ENCODE measurements at regions not wholly inside any gene's neighbourhood (a gene's known extent, or its start where the extent isn't known, plus 50 kb on each side); places are given as distances from the start of the nearest gene placed in this dataset.

GRCh38 chr1:18546026-18546425, 65.3 kb downstream of the KLHDC7A start:
- Histone ChIP-seq H3K27me3 (ENCODE audit: control insufficient read depth in 2 of 2, insufficient read depth in 2 of 2, low read length in 2 of 2) (peaks cover 4 to 19% of the 10 kb centered on the region in 2 donors), H3K79me2 (ENCODE audit: insufficient read depth, low read length) (no peaks in the 10 kb centered on the region), H4K20me1 (ENCODE audit: insufficient read depth, low read length) (no peaks in the 10 kb centered on the region), H3K9me3 (replicated peaks in 1 of 2; ENCODE audit: control insufficient read depth in 1 of 2, insufficient read depth in 1 of 2, low read length in 2 of 2) (no peaks in the 10 kb centered on the region), H2AFZ (ENCODE audit: insufficient read depth, low read depth, low read length, poor library complexity, severe bottlenecking) (no peak overlapping the region), H3K9ac (ENCODE audit: insufficient read depth, low read length, poor library complexity, severe bottlenecking) (no peak overlapping the region), H3K27ac (ENCODE audit: low read depth in 1 of 2, low read length in 2 of 2) (no peak overlapping the region), H3K36me3 (replicated peaks in 1 of 2; ENCODE audit: control insufficient read depth in 1 of 2, insufficient read depth in 2 of 2, low read length in 2 of 2) (no peaks in the 10 kb centered on the region), H3K4me3 (replicated peaks in 1 of 3; ENCODE audit: low read depth in 2 of 3, low read length in 3 of 3) (no peak overlapping the region), H3K4me1 (ENCODE audit: control insufficient read depth in 1 of 2, insufficient read depth in 2 of 2, low read length in 2 of 2) (no peaks in the 10 kb centered on the region), H3K4me2 (replicated peaks; ENCODE audit: extremely low read depth, low read length, poor library complexity, severe bottlenecking) (no peak overlapping the region)
- H3K4me3 Mint-ChIP-seq = no peak overlapping the region
- intact Hi-C loops (cut with micrococcal nuclease) = no loop called here
- no peak for DNase-seq
- H3K36me3 Mint-ChIP-seq = no peaks in the 10 kb centered on the region
- peaks cover 0 to 7% (median 3%) of the 10 kb centered on the region in 7 donors for H3K9me3 Mint-ChIP-seq
- H3K27me3 Mint-ChIP-seq (ENCODE audit: low read depth in 3 of 3) = peaks cover 15 to 33% (median 18%) of the 10 kb centered on the region in 3 donors
- TF ChIP-seq CTCF (IDR thresholded peaks at IDR 0.05) = no peak
- no peak overlapping the region for H3K27ac Mint-ChIP-seq
- no peaks in the 10 kb centered on the region for H3K4me1 Mint-ChIP-seq
- WGBS (ENCODE audit: insufficient coverage) = 58% methylated on average over 5 of the region's 8 CpGs

- Histone ChIP-seq H3K9me3 (replicated peaks in 1 of 2; ENCODE audit: control insufficient read depth in 1 of 2, insufficient read depth in 1 of 2, low read length in 2 of 2) (no peaks in the 10 kb centered on the region), H3K27ac (ENCODE audit: low read depth in 1 of 2, low read length in 2 of 2) (no peak overlapping the region), H3K27me3 (ENCODE audit: control insufficient read depth in 2 of 2, insufficient read depth in 2 of 2, low read length in 2 of 2) (peaks cover 2 to 11% of the 10 kb centered on the region in 2 donors), H3K79me2 (ENCODE audit: insufficient read depth, low read length) (no peaks in the 10 kb centered on the region), H2AFZ (ENCODE audit: insufficient read depth, low read depth, low read length, poor library complexity, severe bottlenecking) (no peak overlapping the region), H4K20me1 (ENCODE audit: insufficient read depth, low read length) (no peaks in the 10 kb centered on the region), H3K4me1 (ENCODE audit: control insufficient read depth in 1 of 2, insufficient read depth in 2 of 2, low read length in 2 of 2) (no peaks in the 10 kb centered on the region), H3K9ac (ENCODE audit: insufficient read depth, low read length, poor library complexity, severe bottlenecking) (no peak overlapping the region), H3K4me2 (replicated peaks; ENCODE audit: extremely low read depth, low read length, poor library complexity, severe bottlenecking) (no peak overlapping the region), H3K4me3 (replicated peaks in 1 of 3; ENCODE audit: low read depth in 2 of 3, low read length in 3 of 3) (no peak overlapping the region), H3K36me3 (replicated peaks in 1 of 2; ENCODE audit: control insufficient read depth in 1 of 2, insufficient read depth in 2 of 2, low read length in 2 of 2) (no peaks in the 10 kb centered on the region)
- Mint-ChIP-seq H3K27ac (no peak overlapping the region), H3K9me3 (peaks cover 0 to 8% (median 3%) of the 10 kb centered on the region in 7 donors), H3K4me1 (no peaks in the 10 kb centered on the region), H3K4me3 (no peak overlapping the region), H3K27me3 (ENCODE audit: low read depth in 3 of 3) (peaks cover 11 to 29% (median 15%) of the 10 kb centered on the region in 3 donors), H3K36me3 (no peaks in the 10 kb centered on the region)
- 71% methylated on average over 3 of the region's 4 CpGs for WGBS (ENCODE audit: insufficient coverage)
- DNase-seq = no peak
- TF ChIP-seq CTCF (IDR thresholded peaks at IDR 0.05) = no peak
- intact Hi-C loops (cut with micrococcal nuclease) = no loop called here
Measured at GRCh38 chr1:18547460-18547859, 66.7 kb downstream of the KLHDC7A start.
